NCI-H2196 treated with DMSO at 0.1 percent for 48 hours (cell line): ENCODE measurements at regions not wholly inside any gene's neighbourhood (a gene's known extent, or its start where the extent isn't known, plus 50 kb on each side); places are given as distances from the start of the nearest gene placed in this dataset.

Experiments used
- DNase-seq: peaks from one replicate; lab custom pipeline; 2025; ENCODE audit not compliant: unreplicated experiment; lab: John Stamatoyannopoulos, UW

DNA sequence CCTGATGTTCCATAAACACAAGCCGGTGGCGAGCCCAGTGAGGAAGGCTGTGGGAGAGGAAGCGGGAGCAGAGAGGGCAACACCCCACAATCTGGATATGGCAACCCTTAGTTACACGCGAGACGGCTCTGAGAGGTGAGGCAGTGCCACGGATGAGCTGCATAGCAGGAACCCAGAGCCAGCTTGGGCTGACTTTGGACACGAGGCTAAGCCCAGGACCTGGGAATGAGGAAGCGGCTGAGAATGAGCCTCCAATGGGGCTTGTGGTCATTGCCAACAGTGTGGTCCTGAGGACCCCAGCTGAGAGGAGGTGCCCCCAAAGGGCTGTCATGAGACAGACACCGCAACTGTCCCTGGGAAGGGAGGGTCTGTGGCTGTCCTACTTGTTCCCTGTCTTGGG, 160.0 kb upstream of the SMIM23 start:
- no peak for DNase-seq

DNA sequence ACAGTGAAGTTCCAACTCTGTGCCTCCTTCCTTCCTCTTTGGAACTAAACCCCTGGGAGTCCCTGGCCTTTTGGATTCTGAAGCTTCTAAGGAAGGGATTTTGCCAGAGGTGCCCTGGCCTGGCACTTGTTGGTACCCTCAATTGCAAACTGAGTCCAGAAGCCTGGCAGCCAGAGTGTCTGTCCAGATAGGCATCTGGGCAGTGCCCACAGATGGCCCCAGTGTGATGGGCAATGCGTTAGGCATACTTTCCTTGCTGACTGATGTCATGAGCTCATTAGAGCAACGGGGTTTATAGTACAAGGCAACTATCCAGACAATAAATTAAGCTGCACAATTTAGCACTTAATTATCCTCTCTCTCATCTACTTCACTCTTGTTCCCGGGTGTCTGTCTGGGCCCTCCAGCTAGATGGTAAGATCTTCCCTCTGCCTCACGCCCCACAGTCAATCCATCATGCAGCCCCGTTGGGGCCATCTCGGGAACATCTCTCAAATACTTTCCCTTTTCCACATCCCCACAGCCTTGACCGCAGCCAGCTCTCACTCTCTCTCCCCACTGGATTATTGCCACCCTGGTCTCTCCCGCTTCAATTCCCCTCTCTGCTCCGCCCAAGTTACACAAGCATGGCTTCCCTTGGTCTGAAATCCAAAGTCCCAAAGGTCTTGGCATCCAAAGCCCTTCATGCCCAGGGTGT, 157.5 kb upstream of the SMIM23 start:
- DNase-seq: no peak

DNA sequence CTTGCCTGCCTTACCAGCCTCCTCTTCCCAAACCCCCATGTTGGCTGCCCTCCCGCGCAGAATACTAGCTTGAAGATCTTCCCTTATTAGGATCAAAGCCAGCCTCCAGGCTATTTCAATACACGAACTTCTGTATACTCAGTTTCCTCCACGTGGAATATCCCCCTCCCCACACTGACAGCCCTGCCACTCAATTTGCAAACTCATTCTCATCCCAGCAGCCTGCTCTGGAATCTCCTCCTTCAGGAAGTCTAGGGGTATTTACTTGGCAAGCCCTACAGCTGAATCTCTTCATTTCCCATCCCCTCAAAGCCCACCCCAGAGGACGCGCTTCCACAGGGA, 157.0 kb upstream of the SMIM23 start:
- no peak for DNase-seq

DNA sequence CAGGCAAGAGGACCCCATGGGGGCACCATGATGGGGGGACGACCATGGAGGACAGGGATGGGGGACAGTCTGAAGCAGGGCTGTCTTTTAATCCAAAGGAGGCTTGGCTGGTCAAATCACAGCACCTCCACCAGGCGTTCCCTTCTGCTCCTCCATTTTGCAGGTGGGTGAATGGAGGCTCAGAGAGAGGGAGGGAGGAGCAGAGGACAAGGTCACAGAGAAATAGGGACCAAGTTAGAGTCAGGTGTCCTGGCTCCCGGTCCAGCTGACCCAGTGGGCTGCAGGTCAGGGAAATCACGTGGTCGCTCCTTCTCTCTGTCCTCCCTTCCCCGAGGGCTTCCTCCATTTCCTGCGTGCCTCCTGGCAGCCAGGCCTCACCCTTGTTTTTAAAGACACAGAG, 156.4 kb upstream of the SMIM23 start:
- DNase-seq: no peak

DNA sequence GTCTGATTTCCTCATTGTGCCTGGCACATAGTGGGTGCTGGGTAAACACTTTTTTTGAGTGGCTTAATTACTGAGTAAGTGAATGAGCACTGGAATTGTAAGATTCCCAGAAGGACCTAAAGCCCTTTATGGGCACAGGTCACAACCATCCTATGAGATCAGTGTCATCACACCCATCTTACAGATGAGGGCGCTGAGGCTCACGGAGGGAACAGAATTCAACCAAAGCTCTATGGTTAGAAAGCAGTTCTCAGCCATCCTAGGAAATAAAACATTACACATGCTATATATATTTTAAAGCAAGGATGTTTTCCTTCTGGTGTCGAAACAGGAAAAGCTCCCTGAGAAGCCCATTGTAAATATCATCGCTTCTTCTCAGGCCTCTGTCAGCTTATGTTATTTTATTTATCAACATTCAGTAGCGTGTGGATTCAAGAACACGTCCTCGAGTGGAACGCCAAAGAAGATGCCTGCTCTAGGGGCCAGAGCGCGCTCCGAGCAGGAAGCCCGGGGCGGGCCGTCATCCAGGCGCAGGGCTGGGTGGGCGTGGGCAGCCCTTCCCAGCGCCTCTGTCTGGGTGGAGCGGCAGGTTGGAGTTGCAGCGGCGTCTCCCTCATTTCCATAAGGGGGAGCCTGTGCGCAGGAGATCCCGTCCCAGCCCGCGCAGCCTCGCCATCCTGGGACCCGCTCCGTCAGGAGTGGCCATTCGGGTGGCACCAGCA, 155.8 kb upstream of the SMIM23 start:
- no peak for DNase-seq

DNA sequence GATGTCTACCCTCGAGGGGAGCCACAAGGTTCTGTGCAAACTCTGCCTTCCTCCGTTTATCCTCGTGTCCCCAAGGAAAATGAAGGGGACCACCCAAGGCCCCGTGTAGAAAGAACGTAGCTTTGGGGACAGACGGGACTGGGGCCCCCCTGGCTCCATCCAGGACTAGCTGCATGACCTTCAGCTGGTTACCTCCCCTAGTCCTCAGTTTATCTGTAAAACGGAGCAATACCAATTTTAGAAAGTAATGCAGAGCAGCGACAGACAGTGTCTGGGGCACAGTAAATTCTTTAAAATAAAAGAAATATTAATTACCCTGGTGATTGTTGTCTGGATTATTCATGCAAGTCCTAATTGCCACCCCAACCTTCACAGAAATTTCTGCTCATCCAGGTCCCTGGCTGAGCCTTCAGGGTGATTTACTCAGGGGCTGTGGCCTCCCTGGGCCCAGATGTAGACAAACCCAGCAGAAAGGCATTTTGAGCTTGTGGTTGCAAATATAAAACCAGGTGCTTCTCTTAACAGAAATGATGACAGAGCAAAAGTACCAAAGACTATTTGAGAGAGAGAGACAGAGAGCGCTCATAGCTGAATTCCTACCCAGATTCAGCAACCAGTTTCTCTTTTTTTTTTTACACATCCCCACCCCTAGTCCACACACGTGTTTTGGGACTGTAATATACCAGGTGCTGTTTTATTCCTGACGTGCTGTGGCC, 155.1 kb upstream of the SMIM23 start:
- no peak for DNase-seq

DNA sequence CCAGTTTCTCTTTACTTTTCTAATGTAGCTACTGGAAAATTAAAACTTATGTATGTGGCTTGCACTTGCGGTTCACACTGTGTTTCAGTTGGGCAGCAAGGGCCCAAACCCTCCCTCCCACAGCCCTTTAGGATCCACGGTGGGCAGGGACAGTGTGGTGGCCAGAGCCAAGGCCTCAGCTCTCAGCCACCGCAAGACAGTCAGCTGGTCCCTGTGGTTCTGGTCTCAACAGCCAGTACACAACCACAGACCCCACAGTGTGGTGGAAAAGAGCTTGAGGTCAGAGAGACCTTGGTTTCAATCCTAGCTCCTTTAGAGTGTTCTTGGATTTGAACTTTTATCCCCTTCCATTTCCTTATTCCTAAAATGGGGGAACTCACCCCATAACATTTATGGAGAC, 153.0 kb upstream of the SMIM23 start:
- no peak for DNase-seq

DNA sequence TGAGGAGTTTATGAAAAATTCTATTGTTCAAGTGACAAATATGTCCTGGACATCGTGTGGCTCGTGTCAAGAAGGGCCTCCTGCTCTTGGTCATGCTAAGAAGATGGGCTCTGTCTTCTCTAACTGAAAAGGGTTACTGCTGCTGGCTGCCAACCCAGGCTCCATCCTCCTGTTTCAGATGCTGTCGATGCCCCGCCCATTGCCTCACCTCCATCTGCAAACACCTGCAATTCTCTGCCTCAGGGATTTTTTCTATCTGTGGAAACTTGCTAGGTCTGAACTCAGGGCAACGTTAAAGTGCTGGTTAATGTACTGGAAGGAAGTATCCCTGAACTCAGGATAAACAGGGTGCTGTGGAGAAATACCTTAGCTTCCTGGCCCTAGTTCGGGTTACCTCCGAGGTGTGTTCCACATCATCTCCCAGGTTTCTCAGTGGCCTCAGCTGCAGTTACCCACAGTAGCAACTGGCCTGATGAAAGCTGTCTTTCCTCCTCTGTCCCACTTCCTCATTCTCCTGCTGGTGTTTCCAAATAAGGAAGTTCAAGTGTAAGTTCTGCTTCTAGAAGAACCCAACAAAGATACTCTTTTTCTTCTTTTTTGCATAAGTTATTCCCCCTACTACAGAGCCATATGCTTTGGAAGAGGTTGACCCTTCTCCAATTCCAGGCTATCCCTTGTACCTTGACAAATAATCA, 151.7 kb upstream of the SMIM23 start:
- no peak for DNase-seq

DNA sequence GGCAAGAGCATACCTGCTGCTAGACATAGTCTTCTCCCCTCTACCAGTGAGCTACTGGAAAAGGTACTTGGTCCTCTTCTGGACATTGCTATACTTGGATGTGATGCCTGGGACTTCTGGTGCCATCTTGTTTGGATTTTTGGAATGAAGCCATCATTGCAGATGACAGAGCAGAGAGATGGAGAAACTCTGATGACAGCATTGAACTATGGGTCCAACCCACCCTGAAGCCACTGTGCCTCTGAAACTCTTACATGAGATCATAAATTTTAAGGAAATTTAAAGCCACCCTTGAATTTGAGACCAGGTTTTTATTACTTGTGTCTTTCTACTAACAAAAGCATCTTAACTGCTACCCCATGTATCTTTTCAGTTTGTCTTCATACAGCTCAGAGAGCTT, 151.1 kb upstream of the SMIM23 start:
- DNase-seq: no peak

DNA sequence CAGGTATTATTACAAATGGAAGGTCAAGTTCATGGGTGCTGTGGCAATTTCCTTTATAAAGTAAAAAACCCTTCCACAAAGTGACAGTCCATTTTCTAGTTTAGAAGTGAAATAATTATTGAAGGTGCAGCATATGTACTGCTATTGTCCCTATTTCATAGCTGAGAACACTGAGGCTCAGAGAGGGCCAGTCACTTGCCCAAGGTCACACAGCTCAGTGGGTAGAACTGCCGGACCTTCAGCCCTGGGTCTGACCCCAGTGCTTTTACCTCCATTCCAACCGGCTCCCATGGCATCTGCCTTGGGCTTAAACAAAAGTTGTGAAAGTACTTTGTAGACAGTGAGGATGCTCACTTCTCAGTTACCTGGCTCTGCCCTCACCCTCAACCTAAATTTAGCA, 150.6 kb upstream of the SMIM23 start:
- no peak for DNase-seq

DNA sequence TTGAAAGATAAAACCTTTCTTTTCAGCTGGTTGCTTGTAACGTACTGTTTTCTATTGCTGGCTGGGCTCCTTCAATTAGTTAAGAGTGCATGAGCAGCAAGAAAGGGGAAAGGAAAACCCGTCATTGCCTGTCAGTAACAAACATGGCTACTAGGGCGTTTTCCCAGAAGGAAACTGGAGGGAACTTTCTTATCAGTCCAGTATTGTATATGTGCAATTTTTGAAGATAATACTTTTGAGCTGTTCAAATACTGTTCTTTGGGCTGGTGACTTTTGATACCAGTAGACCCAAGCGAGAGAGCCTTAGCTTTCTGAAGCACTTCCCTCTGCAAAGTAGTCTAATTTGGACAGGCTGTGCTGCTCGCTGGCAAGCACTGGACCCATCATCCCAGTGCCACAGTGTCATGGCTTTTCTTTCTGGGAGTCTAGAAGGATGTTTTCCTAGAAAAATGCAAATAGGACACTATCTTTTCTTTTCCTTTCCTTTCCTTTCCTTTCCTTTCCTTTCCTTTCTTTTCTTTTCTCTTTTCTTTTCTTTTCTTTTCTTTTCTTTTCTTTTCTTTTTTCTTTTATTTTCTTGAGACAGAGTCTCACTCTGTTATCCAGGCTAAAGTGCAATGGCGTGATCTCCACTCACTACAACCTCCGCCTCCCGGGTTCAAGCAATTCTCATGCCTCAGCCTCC, 149.9 kb upstream of the SMIM23 start:
- DNase-seq: no peak

DNA sequence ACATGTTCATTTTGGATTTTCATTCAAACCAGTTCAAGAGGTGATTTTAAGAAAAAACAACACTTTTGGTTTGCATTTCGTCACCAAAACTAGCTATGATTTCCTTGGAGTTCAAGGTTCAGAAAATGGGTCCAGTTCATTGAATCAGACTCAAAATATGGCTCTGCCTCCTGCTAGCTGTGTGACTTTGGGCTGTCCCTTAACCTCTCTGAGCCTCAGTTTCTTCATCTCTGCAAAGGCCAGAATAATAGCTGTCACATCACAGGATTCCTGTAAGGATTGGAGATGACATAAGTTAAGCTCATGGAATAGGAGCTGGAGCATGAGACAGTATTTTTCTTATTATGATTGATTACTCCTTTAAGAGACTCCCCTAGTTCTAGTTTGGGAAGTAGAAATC, 147.8 kb upstream of the SMIM23 start:
- DNase-seq: no peak

DNA sequence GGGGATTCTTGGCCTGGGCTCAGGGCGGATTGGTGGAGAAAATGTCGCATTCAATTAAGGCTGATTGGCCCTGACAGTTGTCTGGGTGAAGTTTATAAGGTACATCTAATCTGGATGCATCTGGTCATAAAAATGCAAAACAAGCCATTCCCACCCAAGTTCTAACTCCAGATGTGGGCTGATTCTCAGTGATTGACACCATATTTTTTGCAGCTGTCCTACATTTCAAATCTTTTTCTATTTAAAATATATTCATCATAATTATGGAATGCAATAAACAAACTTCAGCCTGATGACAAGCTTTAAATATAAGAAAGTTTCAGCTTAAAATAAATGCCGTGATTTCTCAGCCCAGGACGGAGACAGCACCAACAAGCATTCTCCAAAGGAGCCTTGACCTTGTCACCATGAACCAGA, 146.4 kb upstream of the SMIM23 start:
- DNase-seq: no peak

DNA sequence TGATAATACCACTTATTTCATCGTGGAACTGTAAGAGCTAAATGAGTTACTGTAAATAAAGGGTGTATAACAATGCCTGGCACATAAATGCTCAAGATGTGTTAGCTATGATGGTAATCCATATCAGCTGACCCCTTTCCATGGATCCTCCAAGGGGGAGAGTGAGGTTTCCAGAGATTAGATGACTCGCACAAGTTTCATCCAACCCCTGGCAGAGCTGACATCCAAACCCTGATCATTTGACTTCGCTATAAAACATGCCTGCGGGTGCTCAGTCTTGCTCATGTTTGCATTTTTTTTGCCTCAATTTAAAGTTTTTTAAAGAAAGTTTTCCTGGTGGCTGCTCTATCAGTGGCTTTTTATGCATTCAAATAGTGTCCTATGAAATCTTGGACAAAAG, 145.7 kb upstream of the SMIM23 start:
- no peak for DNase-seq

DNA sequence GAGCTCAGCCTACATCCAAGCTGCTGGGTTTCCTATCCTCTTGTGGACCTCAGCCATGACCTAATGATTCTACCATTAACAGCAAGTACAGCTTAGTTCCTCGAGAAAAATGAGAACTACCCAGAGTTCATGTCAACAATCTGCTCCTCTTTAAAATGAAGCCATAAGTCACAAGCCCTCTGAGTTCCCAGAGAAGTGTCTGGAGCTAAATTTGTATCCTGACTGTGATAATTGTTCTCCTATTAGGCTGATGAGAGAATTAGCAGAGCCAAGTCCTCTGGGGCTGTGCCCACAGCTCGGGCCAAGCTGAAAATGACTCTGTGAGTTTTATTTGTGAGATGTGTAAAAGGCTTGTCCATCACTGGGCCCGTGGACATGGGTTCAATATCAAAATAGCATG, 145.1 kb upstream of the SMIM23 start:
- no peak for DNase-seq

DNA sequence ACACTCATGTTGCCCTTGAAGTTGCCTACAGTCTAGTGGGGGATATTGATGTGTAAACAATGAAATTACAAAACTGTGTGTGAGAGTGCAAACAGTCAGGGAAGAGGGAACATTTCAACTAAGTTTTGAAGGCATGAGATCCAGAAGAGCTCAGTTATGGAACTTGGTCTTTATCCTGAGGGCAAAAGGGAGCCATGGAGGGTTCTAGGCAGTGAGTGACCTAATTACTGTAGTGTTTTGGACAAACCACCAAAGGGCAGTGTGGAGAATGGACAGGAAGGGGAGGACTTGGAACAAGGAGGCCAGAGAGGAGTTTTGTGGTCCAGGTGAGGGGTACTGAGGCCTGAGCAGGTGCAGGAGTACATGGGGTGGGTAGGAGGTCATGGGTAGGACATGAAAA, 143.7 kb upstream of the SMIM23 start:
- no peak for DNase-seq

DNA sequence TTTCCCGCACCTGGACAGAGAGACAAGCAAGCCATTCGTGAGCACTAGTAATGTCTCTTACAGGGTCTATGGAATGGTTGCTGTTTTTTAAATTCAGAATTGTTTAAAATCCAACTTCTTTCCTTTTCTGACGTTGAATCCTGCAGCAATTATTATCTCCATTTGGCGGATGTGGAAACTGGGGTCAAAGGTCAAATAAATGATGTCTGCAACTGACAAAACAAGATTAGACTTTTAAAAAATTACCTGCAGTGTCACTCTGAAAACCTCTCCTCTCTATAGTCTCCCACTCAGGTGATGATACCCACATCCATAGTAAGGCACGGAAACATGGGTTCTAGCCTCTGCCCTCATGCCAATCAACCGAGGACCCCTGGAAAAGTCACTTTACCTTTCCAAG, 142.7 kb upstream of the SMIM23 start:
- DNase-seq: no peak

DNA sequence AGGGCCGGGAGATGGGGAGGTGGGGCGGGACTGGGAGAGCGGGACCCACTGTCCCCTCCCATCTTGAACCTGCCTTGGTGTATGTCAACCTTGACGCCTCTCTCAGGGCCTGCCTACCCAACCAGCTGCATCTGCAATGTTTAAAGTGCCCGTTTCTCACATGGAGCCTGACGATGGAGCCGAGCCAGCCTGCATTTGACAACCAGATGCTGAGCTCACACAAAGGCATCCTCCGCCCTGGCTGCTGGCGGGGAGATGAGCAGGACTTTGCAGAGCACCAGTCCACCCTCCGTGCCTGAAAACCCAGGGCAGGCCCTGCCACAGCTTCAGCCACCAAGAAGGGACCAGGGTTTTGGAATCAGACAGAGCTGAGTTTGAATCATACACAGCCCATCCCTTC, 141.1 kb upstream of the SMIM23 start:
- no peak for DNase-seq

DNA sequence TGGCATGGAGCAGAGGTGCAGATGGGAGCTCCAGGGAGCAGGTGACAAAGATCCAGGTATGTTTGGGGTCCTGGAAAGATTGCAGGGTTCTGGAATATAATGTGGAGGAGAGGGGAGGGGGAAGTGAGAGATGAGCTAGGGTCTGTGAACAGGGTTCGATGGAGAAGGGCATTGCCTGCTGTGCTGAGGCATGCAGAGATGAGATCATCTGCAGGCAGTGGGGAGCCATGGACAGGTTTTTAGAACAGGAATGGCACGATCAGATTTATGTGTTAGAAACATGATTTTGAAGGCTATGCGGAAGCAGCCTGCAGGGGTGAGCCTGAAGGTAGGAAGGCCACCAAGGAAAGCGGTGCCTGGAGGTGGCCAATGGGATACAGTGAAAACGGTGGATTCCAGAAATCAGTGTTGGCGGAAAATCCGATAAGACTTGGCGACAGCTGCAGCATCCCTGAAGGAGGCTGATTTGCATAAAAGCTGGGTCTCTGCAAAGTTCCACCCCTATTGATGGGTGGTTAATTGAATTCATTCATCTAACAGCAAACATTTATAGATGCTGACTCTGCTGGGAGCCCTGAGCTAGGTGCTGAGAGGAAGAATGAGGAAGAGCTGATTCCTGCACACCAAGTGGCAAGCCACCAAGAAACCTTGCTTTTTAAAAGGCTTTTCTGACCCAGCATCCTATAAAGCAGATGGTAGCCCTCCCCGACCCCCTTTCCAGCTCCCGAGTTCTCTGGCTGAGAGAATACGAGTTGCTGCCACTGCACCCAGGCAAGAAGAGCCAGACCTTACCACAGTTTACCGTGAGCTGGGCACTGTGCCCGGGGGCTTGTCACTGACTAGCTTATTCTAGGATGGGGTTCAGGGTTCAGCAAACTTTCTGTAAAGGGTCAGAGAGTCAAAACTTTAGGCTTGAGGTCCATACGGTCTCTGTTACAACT, 139.2 kb upstream of the SMIM23 start:
- no peak for DNase-seq
